A549 (cell line): ENCODE measurements at regions not wholly inside any gene's neighbourhood (a gene's known extent, or its start where the extent isn't known, plus 50 kb on each side); places are given as distances from the start of the nearest gene placed in this dataset.

ENCODE experiments used
- EHMT2 ChIP-seq: fragments of 200-600 bp; sonication (generic); IDR thresholded peaks from 2 replicates; pipeline ENCODE4 v1.6.1; 2016; ENCODE audit warnings: antibody characterized with exemption, low read depth, mild to moderate bottlenecking, moderate library complexity
- EP300 ChIP-seq, 2 experiments: fragments of >200 bp; sonication (Bioruptor Twin); formaldehyde crosslinking; IDR thresholded peaks; 2 replicates in 1 of 2; 3 replicates in 1 of 2; pipeline ENCODE4 v1.6.1; 2016 to 2017
- POLR2A ChIP-seq: IDR thresholded peaks from 2 replicates; pipeline ENCODE4 v1.6.1; 2012; ENCODE audit warnings: mild to moderate bottlenecking, low read length
- TF ChIP-seq, protein P1 (sequence below): fragments of >200 bp; sonication (Bioruptor Twin); formaldehyde crosslinking; IDR thresholded peaks from 3 replicates; pipeline ENCODE4 v1.5.1; 2016

DNA sequence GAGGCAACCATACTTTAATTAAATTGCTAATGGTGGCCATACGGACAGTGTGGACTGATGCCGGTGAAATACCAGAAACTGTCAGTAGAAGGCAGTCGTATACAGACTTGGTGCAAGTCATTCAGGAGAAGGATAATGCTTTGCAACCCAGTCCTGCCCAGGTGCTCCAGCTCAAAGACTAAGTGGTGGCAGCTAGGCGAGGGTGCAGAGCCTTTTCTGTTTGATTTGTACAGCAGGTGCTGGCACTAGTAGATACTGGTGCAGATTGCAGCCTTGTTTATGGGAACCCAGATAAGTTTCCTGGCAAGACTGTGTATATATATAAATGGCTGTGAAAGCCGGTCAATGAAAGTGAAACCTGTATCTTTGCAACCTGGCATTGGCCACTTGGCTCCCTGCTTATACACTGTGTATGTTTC, 208.3 kb upstream of the SYT4 start:
- TF ChIP-seq EP300 (IDR thresholded peaks at IDR 0.05) (no peak), POLR2A (no peak), EHMT2 (no peak)
- TF ChIP-seq, protein P1, sequence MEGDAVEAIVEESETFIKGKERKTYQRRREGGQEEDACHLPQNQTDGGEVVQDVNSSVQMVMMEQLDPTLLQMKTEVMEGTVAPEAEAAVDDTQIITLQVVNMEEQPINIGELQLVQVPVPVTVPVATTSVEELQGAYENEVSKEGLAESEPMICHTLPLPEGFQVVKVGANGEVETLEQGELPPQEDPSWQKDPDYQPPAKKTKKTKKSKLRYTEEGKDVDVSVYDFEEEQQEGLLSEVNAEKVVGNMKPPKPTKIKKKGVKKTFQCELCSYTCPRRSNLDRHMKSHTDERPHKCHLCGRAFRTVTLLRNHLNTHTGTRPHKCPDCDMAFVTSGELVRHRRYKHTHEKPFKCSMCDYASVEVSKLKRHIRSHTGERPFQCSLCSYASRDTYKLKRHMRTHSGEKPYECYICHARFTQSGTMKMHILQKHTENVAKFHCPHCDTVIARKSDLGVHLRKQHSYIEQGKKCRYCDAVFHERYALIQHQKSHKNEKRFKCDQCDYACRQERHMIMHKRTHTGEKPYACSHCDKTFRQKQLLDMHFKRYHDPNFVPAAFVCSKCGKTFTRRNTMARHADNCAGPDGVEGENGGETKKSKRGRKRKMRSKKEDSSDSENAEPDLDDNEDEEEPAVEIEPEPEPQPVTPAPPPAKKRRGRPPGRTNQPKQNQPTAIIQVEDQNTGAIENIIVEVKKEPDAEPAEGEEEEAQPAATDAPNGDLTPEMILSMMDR = no peak
